HepG2 (cell line): ENCODE measurements at regions not wholly inside any gene's neighbourhood (a gene's known extent, or its start where the extent isn't known, plus 50 kb on each side); places are given as distances from the start of the nearest gene placed in this dataset.

Source experiments
- ATAC-seq: fragments of 200-7000 bp; cut with Tn5 transposase; 3 replicates; pipeline ENCODE4 v1.9.1; 2020; ENCODE audit warnings: mild to moderate bottlenecking, moderate library complexity
- BruUV-seq: library from RNA; stranded (reverse); fragments of 400-500 nt; replicated peaks from 2 replicates; lab custom pipeline; 2021; lab: Mats Ljungman, UMichigan
- CTCF ChIA-PET: fragments of 300-600 bp; formaldehyde crosslinking; extraction: SDS; loops from one replicate; lab custom pipeline; 2021; ENCODE audit warnings: low total read pairs, inconsistent platforms, low intra/inter-chr PET ratio; lab: Yijun Ruan, JAX
- POLR2A ChIA-PET: fragments of 350-600 bp; sonication (Branson Sonifier 250); formaldehyde crosslinking; loops from one replicate; lab custom pipeline; 2020; ENCODE audit warnings: antibody characterized with exemption, inconsistent platforms; lab: Yijun Ruan, JAX
- DNase-seq: peaks from one replicate; pipeline ENCODE4 v3.0.0-alpha.2; 2015; ENCODE audit warnings: low spot score
- FAIRE-seq: peaks from 3 replicates; lab custom pipeline; 2011; peaks lifted over from hg19 to GRCh38; lab: Jason Lieb, UNC
- H2AFZ ChIP-seq: one replicate; pipeline ENCODE4 v1.6.1; 2011; ENCODE audit warnings: low read length, inconsistent platforms
- H3K27ac ChIP-seq: fragments of 300-600 bp; 3 replicates; pipeline ENCODE4 v1.8.0; 2011; ENCODE audit warnings: mixed run types, mild to moderate bottlenecking, mixed read lengths, low read length, inconsistent platforms; ENCODE audit not compliant: insufficient read depth; ENCODE audit errors: extremely low read length
- H3K27me3 ChIP-seq, 2 experiments: fragments of 200-600 bp in 1 of 2; 2 replicates in 1 of 2; 3 replicates in 1 of 2; pipeline versions ENCODE4 v1.6.0 to v1.8.0; 2011; ENCODE audit warnings: low read length in 2 of 2, mild to moderate bottlenecking in 2 of 2, moderate library complexity in 2 of 2, inconsistent platforms in 1 of 2; ENCODE audit not compliant: insufficient read depth in 2 of 2, control insufficient read depth in 1 of 2
- H3K36me3 ChIP-seq, 2 experiments: fragments of 200-600 bp in 1 of 2; replicated peaks in 1 of 2; 2 replicates in 1 of 2; 3 replicates in 1 of 2; pipeline versions ENCODE4 v1.5.1 to v1.8.0; 2011; ENCODE audit warnings: low read length in 2 of 2, inconsistent platforms in 1 of 2; ENCODE audit not compliant: insufficient read depth in 2 of 2, control insufficient read depth in 1 of 2
- H3K4me1 ChIP-seq: 2 replicates; pipeline ENCODE4 v1.5.1; 2012; ENCODE audit warnings: low read length, inconsistent platforms; ENCODE audit not compliant: insufficient read depth
- H3K4me2 ChIP-seq: 2 replicates; pipeline ENCODE4 v1.6.0; 2011; ENCODE audit warnings: low read depth, low read length, inconsistent platforms
- H3K4me3 ChIP-seq, 3 experiments: fragments of 200-600 bp in 1 of 3; sonication (generic), shearing (Covaris generic) in 1 of 3; replicated peaks in 1 of 3; 2 replicates each; pipeline ENCODE4 v1.5.1; 2011 to 2016; ENCODE audit warnings: low read length in 3 of 3, inconsistent platforms in 2 of 3, low read depth in 2 of 3, mild to moderate bottlenecking in 2 of 3, control low read depth in 1 of 3, mixed read lengths in 1 of 3; ENCODE audit not compliant: insufficient read depth in 1 of 3
- H3K79me2 ChIP-seq: one replicate; pipeline ENCODE4 v1.6.1; 2011; ENCODE audit warnings: low read length, inconsistent platforms; ENCODE audit not compliant: insufficient read depth
- H3K9ac ChIP-seq: 2 replicates; pipeline ENCODE4 v1.6.0; 2011; ENCODE audit warnings: mild to moderate bottlenecking, low read depth, low read length, inconsistent platforms; ENCODE audit not compliant: insufficient read depth
- H3K9me3 ChIP-seq: 2 replicates; pipeline ENCODE4 v1.5.1; 2012; ENCODE audit warnings: mild to moderate bottlenecking, low read length
- H4K20me1 ChIP-seq: 2 replicates; pipeline ENCODE4 v1.6.0; 2011; ENCODE audit warnings: inconsistent platforms, mild to moderate bottlenecking, low read length, moderate library complexity; ENCODE audit not compliant: insufficient read depth
- E2F5 ChIP-seq: sonication (generic); formaldehyde crosslinking; conservative IDR thresholded peaks from 2 replicates; pipeline ENCODE4 v1.4.0; 2020; ENCODE audit warnings: missing genetic modification reagents
- HHEX ChIP-seq: IDR thresholded peaks from 2 replicates; pipeline ENCODE4 v1.6.1; 2016; ENCODE audit warnings: control low read depth
- MXD3 ChIP-seq: IDR thresholded peaks from 2 replicates; pipeline ENCODE4 v1.6.1; 2016; ENCODE audit warnings: mild to moderate bottlenecking, missing biosample characterization, missing genetic modification reagents
- SP140L ChIP-seq: sonication (generic); formaldehyde crosslinking; IDR thresholded peaks from 2 replicates; pipeline ENCODE4 v1.4.0; 2020; ENCODE audit warnings: missing genetic modification reagents, borderline replicate concordance
- TEAD3 ChIP-seq: optimal IDR thresholded peaks from 2 replicates; pipeline ENCODE3; 2016; ENCODE audit warnings: borderline replicate concordance
- XRCC5 ChIP-seq: fragments of 200-400 bp; formaldehyde crosslinking; optimal IDR thresholded peaks from 2 replicates; pipeline ENCODE3; 2017; ENCODE audit warnings: mild to moderate bottlenecking, low read length
- ZNF562 ChIP-seq: sonication (generic); formaldehyde crosslinking; IDR thresholded peaks from 2 replicates; pipeline ENCODE4 v1.8.0; 2022; ENCODE audit warnings: missing genetic modification reagents, borderline replicate concordance
- whole genome bisulfite sequencing: methylation state at CpG from one replicate; pipeline ENCODE4 v1.1.6; 2017; ENCODE audit warnings: low lambda C conversion rate; 5-methylcytosine and 5-hydroxymethylcytosine counted together
- in situ Hi-C: cut with HindIII; loops from 2 replicates; pipeline ENCODE4 v1.10.0; 2017; ENCODE audit warnings: low pct_unique_long_range_greater_than_20kb; ENCODE audit not compliant: extremely low pct_ligation_motif_present
- intact Hi-C: fragments of 100-400 bp; cut with micrococcal nuclease; formaldehyde crosslinking; loops from one replicate; pipeline ENCODE4 v1.10.0; 2022; ENCODE audit not compliant: unreplicated experiment

- intact Hi-C loops, result no loop called here
- CTCF ChIA-PET, result no interaction called here
- no peak for TF ChIP-seq MXD3 (CRISPR knock-in tag)
- no peak for TF ChIP-seq XRCC5
- TF ChIP-seq ZNF562 (CRISPR knock-in tag), result no peak
- no peak for TF ChIP-seq HHEX
- TF ChIP-seq TEAD3 (CRISPR knock-in tag), result no peak
- POLR2A ChIA-PET, result no interaction called here
- no peaks in the 10 kb centered on the region for H3K9me3 ChIP-seq
- 8% methylated on average over 3 of the region's 3 CpGs for WGBS
- H3K9ac ChIP-seq, result no peak overlapping the region
- FAIRE-seq, result no peak
- no peak overlapping the region for H2AFZ ChIP-seq
- H3K4me1 ChIP-seq, result no peaks in the 10 kb centered on the region
- H3K36me3 ChIP-seq, result no peaks in the 10 kb centered on the region
- no peak overlapping the region for H3K27ac ChIP-seq
- in situ Hi-C loops, result no loop called here
- no peaks in the 10 kb centered on the region for H4K20me1 ChIP-seq
- BruUV-seq, result no TSS peak
- H3K4me3 ChIP-seq, result no peak overlapping the region
- ATAC-seq, result no peak
- DNase-seq, result no peak
- H3K4me2 ChIP-seq, result no peak overlapping the region
- H3K27me3 ChIP-seq, result no peaks in the 10 kb centered on the region
- H3K79me2 ChIP-seq, result no peaks in the 10 kb centered on the region
These were observed 321.9 kb downstream of the RAD51AP2 start for GRCh38 chr2:17196380-17196779.

GRCh38 chr2:17195016-17195415 lies 323.2 kb downstream of the RAD51AP2 start:
- Histone ChIP-seq H2AFZ (no peak overlapping the region), H3K9me3 (no peaks in the 10 kb centered on the region), H3K27ac (no peak overlapping the region), H4K20me1 (no peaks in the 10 kb centered on the region), H3K36me3 (no peaks in the 10 kb centered on the region)
- in situ Hi-C loops, result no loop called here
- POLR2A ChIA-PET, result no interaction called here
- no TSS peak for BruUV-seq
- ATAC-seq, result no peak
- TF ChIP-seq E2F5 (CRISPR knock-in tag) (no peak), SP140L (CRISPR knock-in tag) (no peak)
- TF ChIP-seq, all 625 proteins: peak for 0
- CTCF ChIA-PET, result no interaction called here
- Histone ChIP-seq H3K79me2 (no peaks in the 10 kb centered on the region), H3K4me3 (no peak overlapping the region), H3K4me2 (no peak overlapping the region), H3K4me1 (no peaks in the 10 kb centered on the region), H3K9ac (no peak overlapping the region), H3K27me3 (no peaks in the 10 kb centered on the region)
- WGBS, result 4% methylated on average over 5 of the region's 5 CpGs
- intact Hi-C loops, result no loop called here
- FAIRE-seq (no peak), DNase-seq (no peak)
